HG02610 (cell line): ENCODE measurements at regions not wholly inside any gene's neighbourhood (a gene's known extent, or its start where the extent isn't known, plus 50 kb on each side); places are given as distances from the start of the nearest gene placed in this dataset.
A peak's percentile ranks its signal among the peaks of the same experiment; 100 is the strongest.
"Not testable (repeated sequence)": the region's sequence is repeated elsewhere in the genome, so short reads cannot be mapped to it uniquely, and the experiment has no call there.

Experiments
- ATAC-seq: cut with Tn5 transposase; IDR thresholded peaks from one replicate; pipeline ENCODE4 v1.9.1; 2021; ENCODE audit warnings: mild to moderate bottlenecking, moderate library complexity; ENCODE audit not compliant: unreplicated experiment

GRCh38 chr12:90710711-90711110 lies 244.3 kb downstream of the CCER1 start:
- no peak for ATAC-seq

DNA sequence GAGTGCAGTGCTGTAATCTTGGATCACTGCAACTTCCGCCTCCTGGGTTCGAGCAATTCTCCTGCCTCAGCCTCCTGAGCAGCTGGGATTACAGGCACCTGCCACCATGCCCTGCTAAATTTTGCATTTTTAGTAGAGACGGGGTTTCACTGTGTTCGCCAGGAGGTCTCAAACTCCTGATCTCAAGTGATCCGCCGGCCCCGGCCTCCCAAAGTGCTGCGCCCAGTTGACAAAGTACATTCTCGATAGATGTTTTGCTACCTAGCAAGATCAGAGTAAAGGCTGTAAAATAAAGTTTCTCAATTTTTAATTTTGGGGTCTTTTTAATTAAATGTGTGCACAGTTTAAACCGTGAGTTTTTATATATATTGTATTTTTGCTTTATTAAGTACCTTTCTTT lies 248.9 kb downstream of the CCER1 start:
- ATAC-seq: no peak

GRCh38 chr12:90695415-90695814 lies 259.6 kb downstream of the CCER1 start:
- no peak for ATAC-seq

DNA sequence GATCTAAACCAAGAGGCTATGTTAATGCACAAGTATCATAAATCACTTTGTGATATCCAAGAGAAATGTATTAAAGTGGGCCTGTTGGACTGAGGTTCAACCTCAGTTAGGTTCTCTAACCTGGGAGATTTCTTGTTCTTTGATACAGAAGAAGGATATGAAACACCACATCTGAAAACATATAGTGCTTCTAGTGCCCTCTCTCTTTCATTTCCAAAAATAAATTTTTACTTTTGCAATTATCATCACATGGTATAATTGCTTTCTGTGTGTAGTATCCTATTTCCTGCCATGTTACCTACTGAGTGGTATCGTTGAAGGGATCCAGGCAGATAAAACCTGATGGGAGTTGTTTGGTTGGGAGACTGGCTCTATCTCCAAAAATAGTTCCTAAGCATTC lies 264.9 kb downstream of the CCER1 start:
- no peak for ATAC-seq

- not testable (repeated sequence) for ATAC-seq
Measured at GRCh38 chr12:90687682-90688081, 267.3 kb downstream of the CCER1 start.

DNA sequence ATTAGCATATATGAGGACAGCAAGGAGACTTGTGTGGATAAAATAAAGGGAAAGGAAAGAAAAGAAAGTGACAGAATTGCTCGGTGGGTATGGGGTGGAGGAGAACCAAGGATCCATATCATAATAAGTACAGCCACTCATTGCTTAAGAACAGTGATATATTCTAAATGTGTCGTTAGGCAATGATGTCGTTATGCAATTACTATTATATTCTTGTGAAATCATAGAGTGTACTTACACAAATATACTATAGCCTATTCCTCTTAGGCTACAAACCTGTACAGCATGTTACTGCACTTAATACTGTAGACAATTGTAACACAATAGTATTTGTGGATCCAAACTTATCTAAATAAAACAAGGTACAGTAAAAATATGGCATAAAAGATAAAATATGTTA lies 271.1 kb downstream of the CCER1 start:
- no peak for ATAC-seq

DNA sequence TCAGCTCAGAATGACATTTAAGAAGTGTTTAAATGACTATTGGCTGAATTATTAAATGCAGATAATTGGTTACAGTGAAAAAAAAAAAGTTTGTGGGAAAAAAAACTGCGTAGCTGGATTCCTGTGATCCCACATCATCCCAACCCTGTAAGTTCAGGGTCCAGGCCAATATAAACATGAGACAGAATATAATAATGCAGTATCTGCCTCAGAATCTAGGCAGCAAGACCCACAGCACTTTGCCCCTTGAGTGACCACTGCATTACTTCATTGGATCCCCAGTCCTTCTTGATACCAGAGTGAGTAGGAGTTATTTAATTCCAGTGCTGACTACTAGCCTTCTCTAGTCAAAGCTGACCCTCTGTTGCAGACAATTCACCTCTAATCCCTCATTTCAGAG lies 272.6 kb downstream of the CCER1 start:
- ATAC-seq: no peak

DNA sequence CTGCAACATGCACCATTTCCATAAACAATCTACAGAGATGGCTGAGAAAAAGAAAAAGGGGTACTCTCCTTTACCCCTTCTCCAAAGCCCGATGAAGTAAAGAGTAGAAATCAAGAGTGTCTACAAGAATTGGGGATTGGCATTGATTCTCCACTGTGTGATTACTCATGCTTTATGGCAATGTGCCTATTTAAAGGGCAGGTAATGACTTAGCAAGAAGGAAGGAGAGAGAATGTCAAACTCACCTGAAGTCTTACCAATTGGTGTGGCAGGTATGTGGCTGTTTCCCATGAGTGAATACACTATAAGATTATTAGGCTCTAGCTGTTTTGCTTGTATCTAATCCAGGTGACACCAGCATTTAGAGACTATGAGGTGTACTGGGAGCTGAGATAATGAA lies 275.3 kb downstream of the CCER1 start:
- no peak for ATAC-seq

GRCh38 chr12:90677552-90677951 lies 277.4 kb downstream of the CCER1 start:
- ATAC-seq: no peak

DNA sequence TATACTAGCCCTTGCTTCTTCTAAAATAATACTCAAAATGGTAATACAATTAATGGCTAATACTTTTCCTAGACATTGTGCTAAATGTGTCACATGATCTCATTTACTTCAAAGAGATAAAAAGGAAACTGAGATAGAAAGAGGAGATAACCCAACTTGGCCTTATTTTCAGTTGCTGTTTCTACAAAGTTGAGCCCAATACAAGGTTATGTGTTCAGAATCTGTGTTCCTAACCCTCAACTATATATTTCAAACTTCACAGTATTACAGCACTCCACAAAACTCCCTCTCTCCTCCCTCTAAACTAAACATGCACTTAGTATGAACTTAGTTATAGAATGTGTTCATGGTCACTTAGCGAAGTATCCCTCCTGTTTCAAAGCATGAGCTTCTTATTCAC lies 277.9 kb downstream of the CCER1 start:
- no peak for ATAC-seq

DNA sequence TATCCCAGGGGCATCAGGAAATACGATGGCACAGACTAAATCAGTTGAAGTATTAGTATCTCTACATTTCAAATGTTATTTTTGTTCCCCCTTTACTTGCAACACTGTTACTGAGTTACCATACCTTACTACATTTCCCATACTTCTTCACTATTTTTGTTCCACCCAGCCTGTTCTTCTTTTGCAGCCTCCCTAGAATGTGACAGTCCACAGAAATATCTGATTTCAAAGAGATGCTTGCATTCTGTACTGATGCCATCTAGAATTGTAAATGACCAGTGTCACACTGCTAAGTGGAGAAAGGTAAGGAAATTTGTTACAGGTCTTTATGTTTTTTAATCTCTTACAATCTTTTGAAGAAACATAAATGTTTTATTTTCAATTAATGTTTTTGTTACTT lies 279.9 kb downstream of the CCER1 start:
- ATAC-seq: no peak

DNA sequence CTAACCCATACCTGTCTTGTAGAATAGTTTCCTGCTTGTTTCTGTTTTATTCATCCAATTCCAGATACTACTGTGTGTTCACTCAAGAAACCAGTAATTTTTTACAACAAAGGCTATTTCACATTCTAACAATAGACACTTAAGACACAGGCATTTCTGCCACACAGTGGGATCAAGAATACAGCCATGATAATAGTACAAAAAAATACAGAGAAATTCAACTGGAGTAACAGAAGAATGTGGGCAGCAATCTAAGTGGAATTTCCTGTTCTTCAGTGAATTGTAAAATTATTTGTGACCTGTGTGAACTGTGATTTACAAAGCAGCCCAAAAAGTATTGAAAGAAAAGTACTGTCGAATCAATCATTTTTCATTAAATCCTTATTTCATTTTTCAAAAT lies 282.9 kb downstream of the CCER1 start:
- no peak for ATAC-seq

GRCh38 chr12:90663949-90664348 lies 291.0 kb downstream of the CCER1 start:
- ATAC-seq: not testable (repeated sequence)

DNA sequence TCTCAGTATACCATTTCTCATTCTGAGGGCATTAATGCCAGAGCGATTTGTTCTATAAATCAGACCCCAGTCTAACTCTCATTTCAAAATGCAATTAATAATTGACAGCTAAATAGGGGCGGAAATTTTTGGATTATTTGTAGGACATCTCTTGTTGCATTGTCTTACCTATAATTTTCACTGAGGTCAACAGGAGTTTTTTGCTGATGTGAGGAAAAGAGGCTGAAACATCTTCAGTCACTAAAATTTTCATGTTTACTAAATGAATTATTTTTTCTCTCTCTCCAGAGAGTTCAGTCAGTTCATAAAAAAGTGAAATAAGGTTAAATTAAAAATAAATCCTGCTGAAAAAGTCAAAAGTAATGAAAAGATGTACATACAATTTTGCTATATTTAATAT lies 295.9 kb downstream of the CCER1 start:
- ATAC-seq: no peak

DNA sequence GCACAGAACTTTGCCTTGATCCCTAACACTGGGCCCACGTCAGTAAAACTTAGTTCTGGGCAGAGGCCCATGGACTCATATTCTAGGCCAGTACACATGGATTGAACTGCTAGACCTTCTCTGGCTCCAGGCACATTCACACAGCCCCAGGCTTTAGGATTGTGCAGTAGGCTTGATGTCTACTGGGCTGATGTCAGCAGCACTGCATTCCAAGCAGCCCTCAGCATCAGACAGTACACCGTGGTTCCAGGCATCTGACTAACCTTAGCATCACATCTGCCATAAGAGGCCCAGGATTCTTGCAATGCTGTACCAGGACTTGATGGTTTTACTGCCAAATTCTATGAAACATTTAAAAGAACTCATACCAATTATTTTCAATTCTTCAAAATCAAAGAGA lies 301.9 kb downstream of the CCER1 start:
- ATAC-seq: no peak

GRCh38 chr12:90652280-90652679 lies 302.7 kb downstream of the CCER1 start:
- ATAC-seq: no peak

- no peak for ATAC-seq
Measured at GRCh38 chr12:90645181-90645580, 309.8 kb downstream of the CCER1 start.

- ATAC-seq: no peak
Measured at GRCh38 chr12:90631591-90632212, 323.3 kb downstream of the CCER1 start.

- ATAC-seq: no peak
Measured at GRCh38 chr12:90630006-90630405, 325.0 kb downstream of the CCER1 start.

DNA sequence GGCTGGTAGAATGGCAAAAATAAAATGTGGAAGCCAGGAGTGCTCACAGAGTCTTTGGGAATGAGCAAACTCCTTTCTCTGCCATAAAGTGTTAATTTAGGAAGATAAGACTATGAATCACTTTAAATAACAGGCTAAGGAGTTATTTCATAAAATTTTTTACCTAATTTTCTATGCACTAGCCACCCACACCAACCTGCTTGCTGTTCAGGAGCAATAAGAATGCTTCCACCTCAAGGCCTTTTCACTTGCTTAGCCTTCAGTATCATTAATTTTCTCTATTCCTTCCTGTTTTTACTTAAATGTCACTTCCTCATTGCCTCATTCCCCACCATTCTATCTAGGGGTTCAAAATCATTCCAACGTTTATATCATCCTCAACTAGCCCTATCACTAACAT lies 326.8 kb downstream of the CCER1 start:
- ATAC-seq: no peak

DNA sequence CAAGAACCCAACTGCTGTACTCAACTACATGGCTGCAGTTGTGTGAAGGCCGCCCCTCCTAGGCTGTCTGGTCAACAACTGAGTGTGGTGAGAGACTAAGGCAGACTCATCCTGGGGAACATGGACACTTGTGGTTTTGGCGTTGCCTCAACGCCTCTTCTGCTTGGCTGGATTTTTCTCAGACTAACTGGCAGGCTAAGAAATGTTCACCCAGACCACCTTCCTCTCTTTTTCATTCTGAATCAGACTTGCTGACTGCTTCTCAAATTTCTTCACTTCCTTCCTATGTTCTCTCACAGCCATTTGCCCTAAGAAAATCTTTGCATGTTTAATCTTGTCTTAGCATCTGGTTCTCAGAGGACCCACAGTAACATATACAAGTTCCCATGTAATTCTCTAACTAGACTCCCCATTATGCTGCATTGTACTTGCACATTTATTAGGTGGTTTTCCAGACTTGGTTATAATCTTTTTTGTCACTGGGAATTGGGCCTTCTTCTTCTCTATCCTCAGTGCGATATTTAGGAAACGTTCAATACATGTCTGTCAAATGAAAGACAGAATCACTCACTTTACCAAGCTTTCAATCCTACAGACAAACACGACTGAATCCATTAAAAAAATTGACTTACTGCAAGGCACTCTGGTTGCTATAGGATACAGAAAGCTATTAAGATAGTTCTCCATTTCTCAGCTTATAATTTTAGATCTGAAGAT lies 327.6 kb downstream of the CCER1 start:
- ATAC-seq: peak; percentile 50

GRCh38 chr12:90622431-90622830 lies 332.5 kb downstream of the CCER1 start:
- ATAC-seq: no peak

DNA sequence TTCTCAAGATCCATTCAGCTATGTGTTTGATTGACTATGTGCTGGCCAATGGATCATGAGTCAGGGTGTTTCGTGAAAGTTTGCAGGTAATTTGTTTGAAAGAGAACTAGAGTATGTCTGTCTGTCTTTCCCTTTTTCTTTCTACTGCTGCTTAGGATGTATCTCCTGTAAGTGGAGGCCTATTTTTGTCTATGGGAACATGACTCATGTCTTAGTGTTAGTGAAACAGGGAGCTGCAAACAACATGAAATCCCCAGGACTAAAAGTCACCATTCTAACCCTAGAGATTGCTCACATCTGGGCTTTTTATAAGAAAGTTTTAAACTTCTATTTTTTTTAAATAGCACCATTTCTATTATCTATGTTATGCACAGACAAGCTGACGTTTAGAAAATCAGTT lies 333.0 kb downstream of the CCER1 start:
- peak; percentile 55 for ATAC-seq
